Body of pancreas (tissue), 4 donors: ENCODE measurements at regions not wholly inside any gene's neighbourhood (a gene's known extent, or its start where the extent isn't known, plus 50 kb on each side); places are given as distances from the start of the nearest gene placed in this dataset.

ENCODE experiments used
- CTCF ChIP-seq, 7 experiments: fragments of 450-650 bp in 4 of 7; fragments of 200-600 bp in 3 of 7; sonication (generic) in 3 of 7; IDR thresholded peaks; one replicate each; pipeline ENCODE4 v1.5.1; 2016 to 2019; ENCODE audit warnings: antibody characterized with exemption in 7 of 7
- POLR2A ChIP-seq, 3 donors: fragments of 450-650 bp; IDR thresholded peaks; one replicate each; pipeline ENCODE4 v1.6.1; 2016; ENCODE audit warnings: antibody characterized with exemption in 3 of 3, mild to moderate bottlenecking in 2 of 3

GRCh38 chr12:97921979-97922722 lies 459.5 kb downstream of the RMST start:
- TF ChIP-seq CTCF (IDR thresholded peaks at IDR 0.05) (no peak), POLR2A (IDR thresholded peaks at IDR 0.05) (no peak)
